Panc1 (cell line): ENCODE measurements at regions not wholly inside any gene's neighbourhood (a gene's known extent, or its start where the extent isn't known, plus 50 kb on each side); places are given as distances from the start of the nearest gene placed in this dataset.
"Not testable (repeated sequence)": the region's sequence is repeated elsewhere in the genome, so short reads cannot be mapped to it uniquely, and the experiment has no call there.

ENCODE experiments used
- ATAC-seq: fragments of 200-7000 bp; cut with Tn5 transposase; 2 replicates; pipeline ENCODE4 v1.9.1; 2020; ENCODE audit warnings: mild to moderate bottlenecking, moderate library complexity
- BruUV-seq: library from RNA; stranded (reverse); fragments of 400-500 nt; replicated peaks from 2 replicates; lab custom pipeline; 2021; lab: Mats Ljungman, UMichigan
- CTCF ChIA-PET: fragments of 300-600 bp; sonication (Branson Sonifier 250); formaldehyde crosslinking; loops from one replicate; lab custom pipeline; 2022; ENCODE audit warnings: antibody characterized with exemption; lab: Charles Lee
- POLR2A ChIA-PET: fragments of 300-600 bp; sonication (Branson Sonifier 250); formaldehyde crosslinking; loops from one replicate; lab custom pipeline; 2022; ENCODE audit warnings: antibody characterized with exemption; lab: Charles Lee
- DNase-seq: peaks from one replicate; pipeline ENCODE4 v3.0.0-alpha.2; 2010; ENCODE audit warnings: low read depth, low spot score
- H3K27ac ChIP-seq: 2 replicates; pipeline ENCODE4 v1.5.1; 2011; ENCODE audit warnings: mild to moderate bottlenecking, low read length, inconsistent platforms
- H3K27me3 ChIP-seq: fragments of 200-500 bp; sonication (Bioruptor generic); 2 replicates; pipeline ENCODE4 v1.6.0; 2014; ENCODE audit warnings: low read length, inconsistent platforms; ENCODE audit not compliant: control insufficient read depth, insufficient read depth
- H3K36me3 ChIP-seq: fragments of 200-500 bp; sonication (Bioruptor generic); 2 replicates; pipeline ENCODE4 v1.5.1; 2014; ENCODE audit warnings: inconsistent platforms, mild to moderate bottlenecking, low read length, moderate library complexity; ENCODE audit not compliant: control insufficient read depth, insufficient read depth
- H3K4me1 ChIP-seq: 2 replicates; pipeline ENCODE4 v1.5.1; 2011; ENCODE audit warnings: inconsistent platforms, mild to moderate bottlenecking, low read length, moderate library complexity; ENCODE audit not compliant: control insufficient read depth, insufficient read depth
- H3K4me3 ChIP-seq, 2 experiments: 2 replicates each; pipeline ENCODE4 v1.5.1; 2011 to 2012; ENCODE audit warnings: low read depth in 2 of 2, low read length in 2 of 2, mild to moderate bottlenecking in 2 of 2, inconsistent platforms in 1 of 2, moderate library complexity in 1 of 2
- H3K9me3 ChIP-seq: fragments of 200-500 bp; sonication (Bioruptor generic); 2 replicates; pipeline ENCODE4 v1.5.1; 2014; ENCODE audit warnings: low read depth, mild to moderate bottlenecking, inconsistent platforms, low read length, moderate library complexity; ENCODE audit not compliant: control insufficient read depth, insufficient read depth
- CTCF ChIP-seq: fragments of 450-650 bp; IDR thresholded peaks from 2 replicates; pipeline ENCODE4 v1.5.1; 2017; ENCODE audit warnings: mild to moderate bottlenecking
- POLR2AphosphoS5 ChIP-seq: IDR thresholded peaks from 2 replicates; pipeline ENCODE4 v1.6.1; 2012; ENCODE audit warnings: mild to moderate bottlenecking, low read depth, low read length, moderate library complexity
- REST ChIP-seq, 2 experiments: IDR thresholded peaks; 2 replicates each; pipeline ENCODE4 v1.6.1; 2011 to 2012; ENCODE audit warnings: low read depth in 2 of 2, control low read depth in 1 of 2, low read length in 1 of 2, mild to moderate bottlenecking in 1 of 2, moderate library complexity in 1 of 2; ENCODE audit not compliant: insufficient read depth in 1 of 2
- SIN3A ChIP-seq: IDR thresholded peaks from 2 replicates; pipeline ENCODE4 v1.6.1; 2012; ENCODE audit warnings: low read depth, mild to moderate bottlenecking, low read length, moderate library complexity, borderline replicate concordance; ENCODE audit not compliant: insufficient read depth
- TCF7L2 ChIP-seq: IDR thresholded peaks from 2 replicates; pipeline ENCODE4 v1.6.1; 2011; ENCODE audit warnings: mild to moderate bottlenecking, low read depth, low read length, inconsistent platforms
- in situ Hi-C: cut with HindIII; loops from 2 replicates; pipeline ENCODE4 v1.10.0; 2016; ENCODE audit warnings: low sequenced_read_pairs, low pct_unique_long_range_greater_than_20kb
- intact Hi-C: fragments of 100-400 bp; cut with micrococcal nuclease; formaldehyde crosslinking; loops from one replicate; pipeline ENCODE4 v1.10.0; 2022; ENCODE audit not compliant: unreplicated experiment

DNA sequence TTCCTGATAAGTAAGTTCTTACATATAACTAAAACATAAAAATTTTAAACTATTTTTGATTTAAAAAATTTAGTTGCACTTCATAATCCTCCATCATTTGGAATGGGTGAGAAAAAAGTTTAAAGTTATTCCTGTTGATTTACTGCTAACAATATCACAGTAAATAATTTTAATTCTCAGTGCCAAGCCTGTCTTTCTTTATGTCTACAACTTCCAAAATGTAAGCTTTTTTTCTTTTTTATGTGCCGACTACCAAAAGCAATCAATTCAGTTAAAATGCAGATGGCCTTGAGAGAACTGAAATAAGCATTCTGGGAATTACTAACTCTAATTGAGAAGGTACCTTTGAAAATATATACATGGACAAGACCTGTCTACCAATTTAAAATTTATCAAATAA lies 1224.3 kb upstream of the B3GALT2 start:
- Histone ChIP-seq H3K4me1 (no peaks in the 10 kb centered on the region), H3K36me3 (no peaks in the 10 kb centered on the region), H3K27ac (no peak overlapping the region), H3K4me3 (no peak overlapping the region), H3K27me3 (no peaks in the 10 kb centered on the region), H3K9me3 (no peaks in the 10 kb centered on the region; the same call in 1 of the 2 replicates)
- BruUV-seq: no TSS peak
- intact Hi-C loops: no loop called here
- in situ Hi-C loops: no loop called here
- DNase-seq (no peak), ATAC-seq (no peak)
- TF ChIP-seq TCF7L2 (no peak), CTCF (no peak), REST (IDR thresholded peaks at IDR 0.05; ENCODE audit: insufficient read depth in 1 of 2, low read depth in 2 of 2, low read length in 1 of 2) (no peak), SIN3A (no peak), POLR2AphosphoS5 (no peak)
- POLR2A ChIA-PET: no interaction called here
- CTCF ChIA-PET: no interaction called here

- CTCF ChIA-PET, ATAC-seq, in situ Hi-C loops, BruUV-seq, POLR2A ChIA-PET, intact Hi-C loops, H3K27ac ChIP-seq, H3K36me3 ChIP-seq, H3K4me1 ChIP-seq, H3K9me3 ChIP-seq, H3K4me3 ChIP-seq, H3K27me3 ChIP-seq, DNase-seq: not testable (repeated sequence)
These were observed 1220.8 kb upstream of the B3GALT2 start for GRCh38 chr1:194407238-194407637.

- no peaks in the 10 kb centered on the region for H3K36me3 ChIP-seq
- in situ Hi-C loops (no loop called here), intact Hi-C loops (no loop called here)
- H3K9me3 ChIP-seq: no peaks in the 10 kb centered on the region
- H3K4me1 ChIP-seq: no peaks in the 10 kb centered on the region
- H3K27ac ChIP-seq: no peak overlapping the region
- ChIA-PET CTCF (no interaction called here), POLR2A (no interaction called here)
- no peak overlapping the region for H3K4me3 ChIP-seq
- no peaks in the 10 kb centered on the region for H3K27me3 ChIP-seq
- BruUV-seq: no TSS peak
- no peak for ATAC-seq
- no peak for DNase-seq
- TF ChIP-seq SIN3A: no peak
These were observed 1208.3 kb upstream of the B3GALT2 start for GRCh38 chr1:194394676-194395075.
